Nephron (organoid): ENCODE measurements at regions not wholly inside any gene's neighbourhood (a gene's known extent, or its start where the extent isn't known, plus 50 kb on each side); places are given as distances from the start of the nearest gene placed in this dataset.
"Not testable (repeated sequence)": the region's sequence is repeated elsewhere in the genome, so short reads cannot be mapped to it uniquely, and the experiment has no call there.

Experiments used
- H3K27ac Mint-ChIP-seq, 3 experiments: 2 replicates each; pipeline ENCODE4 v1.8.0; 2020; ENCODE audit warnings: mixed read lengths in 3 of 3, mild to moderate bottlenecking in 2 of 3, moderate library complexity in 1 of 3
- H3K27me3 Mint-ChIP-seq: 2 replicates; pipeline ENCODE4 v1.8.0; 2021; ENCODE audit warnings: low read depth, mild to moderate bottlenecking, moderate library complexity, mixed read lengths
- H3K36me3 Mint-ChIP-seq: 2 replicates; pipeline ENCODE4 v1.8.0; 2020; ENCODE audit warnings: low read depth, mixed read lengths
- H3K4me1 Mint-ChIP-seq: 2 replicates; pipeline ENCODE4 v1.8.0; 2020; ENCODE audit warnings: mixed read lengths
- H3K4me3 Mint-ChIP-seq, 3 experiments: 2 replicates each; pipeline ENCODE4 v1.8.0; 2020; ENCODE audit warnings: mild to moderate bottlenecking in 3 of 3, mixed read lengths in 3 of 3, moderate library complexity in 2 of 3
- H3K9me3 Mint-ChIP-seq: 2 replicates; pipeline ENCODE4 v1.8.0; 2020; ENCODE audit warnings: mixed read lengths
- TF ChIP-seq, protein P1 (sequence below), 3 experiments: fragments of 200-600 bp; sonication (generic); IDR thresholded peaks; one replicate each; pipeline ENCODE4 v1.5.0; 2021; ENCODE audit warnings: antibody characterized with exemption in 3 of 3; ENCODE audit not compliant: unreplicated experiment in 3 of 3

DNA sequence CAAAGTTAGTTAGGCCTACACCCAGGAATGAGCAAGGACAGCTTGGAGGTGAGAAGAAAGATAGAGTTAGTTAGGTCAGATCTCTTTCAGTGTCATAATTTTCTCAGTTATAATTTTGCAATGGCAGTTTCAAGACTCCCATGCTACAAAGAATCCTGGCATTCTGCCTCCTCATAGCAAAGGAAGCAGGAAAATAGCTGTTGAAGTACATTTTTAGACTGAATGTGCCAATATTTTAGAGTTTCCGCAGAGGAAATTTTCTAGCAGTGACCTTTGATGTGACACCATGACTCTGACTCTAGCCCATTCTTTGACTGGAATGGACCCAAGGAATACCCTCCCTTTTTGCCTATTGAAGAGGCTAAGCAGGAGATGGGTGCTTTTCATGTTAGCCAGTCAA is 371.7 kb downstream of the PIK3C3 start:
- no peaks in the 10 kb centered on the region for H3K4me1 Mint-ChIP-seq
- no peak overlapping the region for H3K4me3 Mint-ChIP-seq
- H3K9me3 Mint-ChIP-seq, result peaks cover 1% of the 10 kb centered on the region
- H3K27me3 Mint-ChIP-seq, result no peaks in the 10 kb centered on the region
- H3K36me3 Mint-ChIP-seq, result no peaks in the 10 kb centered on the region
- peak overlapping the region in 2 of 3 experiments; percentile 48 to 58 for H3K27ac Mint-ChIP-seq
- TF ChIP-seq, protein P1, sequence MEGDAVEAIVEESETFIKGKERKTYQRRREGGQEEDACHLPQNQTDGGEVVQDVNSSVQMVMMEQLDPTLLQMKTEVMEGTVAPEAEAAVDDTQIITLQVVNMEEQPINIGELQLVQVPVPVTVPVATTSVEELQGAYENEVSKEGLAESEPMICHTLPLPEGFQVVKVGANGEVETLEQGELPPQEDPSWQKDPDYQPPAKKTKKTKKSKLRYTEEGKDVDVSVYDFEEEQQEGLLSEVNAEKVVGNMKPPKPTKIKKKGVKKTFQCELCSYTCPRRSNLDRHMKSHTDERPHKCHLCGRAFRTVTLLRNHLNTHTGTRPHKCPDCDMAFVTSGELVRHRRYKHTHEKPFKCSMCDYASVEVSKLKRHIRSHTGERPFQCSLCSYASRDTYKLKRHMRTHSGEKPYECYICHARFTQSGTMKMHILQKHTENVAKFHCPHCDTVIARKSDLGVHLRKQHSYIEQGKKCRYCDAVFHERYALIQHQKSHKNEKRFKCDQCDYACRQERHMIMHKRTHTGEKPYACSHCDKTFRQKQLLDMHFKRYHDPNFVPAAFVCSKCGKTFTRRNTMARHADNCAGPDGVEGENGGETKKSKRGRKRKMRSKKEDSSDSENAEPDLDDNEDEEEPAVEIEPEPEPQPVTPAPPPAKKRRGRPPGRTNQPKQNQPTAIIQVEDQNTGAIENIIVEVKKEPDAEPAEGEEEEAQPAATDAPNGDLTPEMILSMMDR (IDR thresholded peaks at IDR 0.05; ENCODE audit: unreplicated experiment in 3 of 3), result no peak

DNA sequence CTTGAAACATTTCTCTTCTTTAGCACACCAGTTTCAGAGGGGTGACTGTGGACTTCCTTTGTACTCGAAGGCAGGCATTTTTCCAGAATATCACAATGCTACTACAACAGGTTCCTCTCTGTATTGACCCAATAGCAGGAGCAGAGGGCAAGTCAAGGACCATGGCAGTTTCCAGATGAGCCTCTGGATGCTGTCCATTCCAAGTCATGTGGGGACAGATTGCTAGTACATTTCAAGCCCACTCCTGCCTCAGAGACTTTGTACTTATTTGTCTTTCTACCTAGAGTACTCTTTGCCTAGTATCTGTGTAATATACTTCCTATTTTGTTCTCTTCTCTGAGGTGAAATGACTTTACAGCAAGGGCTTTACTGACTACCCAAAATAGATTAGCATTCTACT is 373.9 kb downstream of the PIK3C3 start:
- Mint-ChIP-seq H3K36me3 (no peaks in the 10 kb centered on the region), H3K27me3 (no peaks in the 10 kb centered on the region), H3K27ac (no peak overlapping the region), H3K4me3 (no peak overlapping the region), H3K4me1 (no peaks in the 10 kb centered on the region), H3K9me3 (peaks cover 3% of the 10 kb centered on the region)
- TF ChIP-seq, protein P1 (IDR thresholded peaks at IDR 0.05; ENCODE audit: unreplicated experiment in 3 of 3), result no peak

DNA sequence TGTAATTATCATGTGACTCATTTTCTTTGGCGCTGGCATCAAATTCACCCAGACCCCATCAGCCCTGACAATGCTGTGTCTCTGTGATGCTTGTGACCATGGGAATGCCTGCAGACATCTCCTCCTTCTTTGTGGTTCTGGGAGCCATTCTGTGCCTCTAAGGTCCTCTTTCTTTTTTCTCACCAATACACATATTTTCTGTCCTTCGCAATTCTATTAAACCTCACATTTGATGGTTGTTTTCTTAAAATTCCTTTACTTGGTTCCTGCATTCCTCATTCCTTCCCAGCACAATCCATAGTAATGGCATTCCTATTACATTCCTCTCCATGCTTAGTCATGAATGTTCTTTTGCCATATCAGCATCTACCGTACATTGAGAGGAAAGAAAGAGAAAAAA is 375.3 kb downstream of the PIK3C3 start:
- no peaks in the 10 kb centered on the region for H3K4me1 Mint-ChIP-seq
- peaks cover 8% of the 10 kb centered on the region for H3K9me3 Mint-ChIP-seq
- H3K27ac Mint-ChIP-seq, result no peak overlapping the region
- no peak overlapping the region for H3K4me3 Mint-ChIP-seq
- H3K36me3 Mint-ChIP-seq, result peaks cover 4% of the 10 kb centered on the region
- TF ChIP-seq, protein P1 (IDR thresholded peaks at IDR 0.05; ENCODE audit: unreplicated experiment in 3 of 3), result no peak
- H3K27me3 Mint-ChIP-seq, result no peaks in the 10 kb centered on the region

DNA sequence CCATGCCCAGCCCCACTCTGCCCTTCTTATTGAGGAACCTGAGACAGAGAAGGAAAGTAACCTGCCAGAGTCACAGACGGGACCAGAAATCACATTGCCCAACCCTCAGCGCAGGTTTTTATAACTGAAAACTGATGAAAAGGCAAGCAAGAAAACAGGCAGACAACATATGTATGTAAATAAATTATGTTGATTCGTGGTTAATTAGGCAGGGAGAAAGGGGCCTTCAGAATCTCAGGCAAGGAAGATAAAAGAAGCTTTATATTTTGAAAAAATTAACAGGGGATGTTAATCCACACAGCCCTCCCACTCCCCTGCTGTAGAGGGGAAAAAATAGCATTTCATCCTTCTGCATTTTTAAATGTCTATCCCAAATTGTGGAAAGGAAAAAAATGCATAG is 378.5 kb downstream of the PIK3C3 start:
- Mint-ChIP-seq H3K4me1 (peaks cover 3% of the 10 kb centered on the region), H3K27me3 (no peaks in the 10 kb centered on the region), H3K9me3 (peaks cover 28% of the 10 kb centered on the region), H3K27ac (no peak overlapping the region), H3K36me3 (peaks cover 26% of the 10 kb centered on the region), H3K4me3 (no peak overlapping the region)
- TF ChIP-seq, protein P1 (IDR thresholded peaks at IDR 0.05; ENCODE audit: unreplicated experiment in 3 of 3), result no peak

DNA sequence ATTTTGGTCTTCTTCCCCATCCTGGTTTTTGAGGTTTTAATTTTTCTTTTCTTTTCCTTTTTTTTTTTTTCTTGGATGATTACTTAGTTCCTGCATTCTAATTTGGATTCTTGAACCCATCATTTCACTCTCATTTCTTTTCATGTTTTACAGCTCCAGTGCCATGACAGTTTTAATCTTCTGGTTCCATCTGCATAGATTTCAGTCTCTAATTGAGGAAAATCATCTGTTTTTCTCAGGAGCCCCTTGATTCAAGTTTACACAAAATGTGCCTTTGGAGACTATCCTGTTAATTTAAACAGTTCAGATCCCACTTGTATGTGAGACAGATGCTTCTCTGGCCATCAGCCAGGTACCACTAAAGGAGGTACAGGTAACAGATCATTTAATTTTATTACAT is 379.9 kb downstream of the PIK3C3 start:
- peaks cover 7% of the 10 kb centered on the region for H3K4me1 Mint-ChIP-seq
- H3K4me3 Mint-ChIP-seq, result no peak overlapping the region

DNA sequence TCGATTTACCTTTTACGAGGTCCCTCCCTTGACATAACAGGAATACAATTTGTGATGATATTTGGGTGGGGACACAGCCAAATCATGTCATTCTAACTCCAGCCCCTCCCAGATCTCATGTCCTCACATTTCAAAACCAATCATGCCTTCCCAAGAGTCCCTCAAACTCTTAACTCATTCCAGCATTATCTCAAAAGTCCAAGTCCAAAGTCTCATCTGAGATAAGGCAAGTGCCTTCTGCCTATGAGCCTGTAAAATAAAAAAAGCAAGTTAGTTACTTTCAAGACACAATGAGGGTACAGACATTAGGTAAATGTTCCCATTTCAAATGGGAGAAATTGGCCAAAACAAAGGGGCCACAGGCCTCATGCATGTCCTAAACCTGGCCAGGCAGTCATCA is 381.1 kb downstream of the PIK3C3 start:
- Mint-ChIP-seq H3K4me3 (no peak overlapping the region), H3K9me3 (peaks cover 28% of the 10 kb centered on the region), H3K27me3 (no peaks in the 10 kb centered on the region), H3K27ac (no peak overlapping the region), H3K36me3 (peaks cover 27% of the 10 kb centered on the region), H3K4me1 (peaks cover 7% of the 10 kb centered on the region)
- TF ChIP-seq, protein P1 (IDR thresholded peaks at IDR 0.05; ENCODE audit: unreplicated experiment in 3 of 3), result no peak

More for the DNA sequence above, 379.9 kb downstream of the PIK3C3 start:
- TF ChIP-seq, protein P1 (IDR thresholded peaks at IDR 0.05; ENCODE audit: unreplicated experiment in 3 of 3), result no peak
- H3K9me3 Mint-ChIP-seq, result peaks cover 28% of the 10 kb centered on the region
- H3K27ac Mint-ChIP-seq, result no peak overlapping the region
- peaks cover 27% of the 10 kb centered on the region for H3K36me3 Mint-ChIP-seq
- H3K27me3 Mint-ChIP-seq, result no peaks in the 10 kb centered on the region

DNA sequence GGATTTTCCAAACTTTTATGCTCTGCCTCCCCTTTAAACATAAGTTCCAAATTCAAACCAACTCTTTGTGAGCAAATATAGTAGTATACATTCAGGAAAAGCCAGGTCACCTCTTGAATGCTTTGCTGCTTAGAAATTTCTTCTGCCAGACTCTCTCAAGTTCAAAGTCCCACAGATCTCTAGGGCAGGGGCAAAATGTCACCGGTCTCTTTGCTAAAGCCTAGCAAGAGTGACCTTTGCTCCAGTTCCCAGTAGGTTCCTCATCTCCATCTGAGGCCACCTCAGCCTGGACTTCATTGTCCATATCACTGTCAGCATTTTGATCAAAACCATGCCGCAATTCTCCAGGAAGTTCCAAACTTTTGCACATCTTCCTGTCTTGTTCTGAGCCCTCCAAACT is 382.3 kb downstream of the PIK3C3 start:
- not testable (repeated sequence) for H3K4me3 Mint-ChIP-seq, H3K27ac Mint-ChIP-seq, H3K27me3 Mint-ChIP-seq, H3K4me1 Mint-ChIP-seq
- Mint-ChIP-seq H3K36me3 (peaks cover 27% of the 10 kb centered on the region), H3K9me3 (peaks cover 25% of the 10 kb centered on the region)
